HG03097 (cell line): ENCODE measurements at regions not wholly inside any gene's neighbourhood (a gene's known extent, or its start where the extent isn't known, plus 50 kb on each side); places are given as distances from the start of the nearest gene placed in this dataset.
"Not testable (repeated sequence)": the region's sequence is repeated elsewhere in the genome, so short reads cannot be mapped to it uniquely, and the experiment has no call there.

Experiments used
- ATAC-seq: cut with Tn5 transposase; IDR thresholded peaks from one replicate; pipeline ENCODE4 v1.9.1; 2021; ENCODE audit not compliant: unreplicated experiment, low FRiP score

DNA sequence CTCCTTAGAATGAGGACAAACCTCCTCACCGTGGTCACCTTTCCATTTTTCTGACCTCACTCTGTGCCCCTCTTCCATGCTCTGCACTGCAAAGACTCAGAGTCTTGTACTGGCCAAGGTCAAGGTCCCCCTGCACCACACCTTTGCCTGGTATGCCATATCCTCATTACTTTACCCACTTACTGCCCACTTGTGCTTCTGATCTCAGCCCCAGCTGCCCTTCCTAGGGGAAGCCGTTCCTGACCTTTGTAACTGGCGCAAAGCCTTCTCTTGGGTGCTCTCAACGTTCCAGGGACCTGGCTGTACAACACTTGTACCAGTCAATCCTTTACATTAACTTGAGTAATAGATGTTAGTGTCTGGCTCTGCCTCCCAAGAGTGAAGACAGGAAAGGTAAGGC, 256.0 kb downstream of the SV2B start:
- no peak for ATAC-seq

- no peak for ATAC-seq
Observed at GRCh38 chr15:91357011-91357410, 257.0 kb downstream of the SV2B start.

- ATAC-seq: no peak
Observed at GRCh38 chr15:91357486-91357885, 257.4 kb downstream of the SV2B start.

DNA sequence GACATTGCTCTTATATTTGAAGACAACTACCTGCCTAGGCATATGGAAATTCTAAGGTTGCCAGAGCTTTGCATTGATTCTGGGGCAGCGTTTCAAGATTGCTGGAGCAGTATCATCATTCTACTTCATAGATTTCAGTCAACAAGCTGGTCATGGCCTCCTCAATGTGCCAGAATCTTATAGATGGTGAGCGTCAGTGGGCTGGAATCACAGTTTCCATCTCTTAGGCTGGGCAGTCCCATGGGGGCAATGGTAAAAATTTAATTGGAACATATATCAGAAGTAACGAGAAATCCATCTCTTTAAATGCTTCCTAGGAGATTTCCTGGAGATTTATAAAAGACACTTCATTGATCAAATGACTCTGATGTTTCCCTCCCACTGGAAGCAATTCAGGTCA, 258.3 kb downstream of the SV2B start:
- ATAC-seq: no peak

DNA sequence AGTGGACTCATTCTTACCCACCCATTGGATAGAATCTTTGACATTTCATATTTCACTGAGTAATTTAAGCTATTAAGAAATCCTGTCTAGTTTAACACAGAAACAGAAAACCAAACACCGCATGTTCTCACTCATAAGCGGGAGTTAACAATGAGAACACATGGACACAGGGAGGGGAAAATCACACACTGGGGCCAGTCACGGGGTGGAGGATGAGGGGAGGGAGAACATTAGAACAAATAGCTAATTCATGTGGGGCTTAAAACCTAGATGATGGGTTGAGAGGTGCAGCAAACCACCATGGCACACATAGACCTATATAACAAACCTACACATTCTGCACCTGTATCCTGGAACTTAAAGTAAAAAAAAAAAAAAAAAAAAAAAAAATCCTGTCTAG, 261.6 kb downstream of the SV2B start:
- not testable (repeated sequence) for ATAC-seq

- no peak for ATAC-seq
Observed at GRCh38 chr15:91366111-91366510, 266.1 kb downstream of the SV2B start.

DNA sequence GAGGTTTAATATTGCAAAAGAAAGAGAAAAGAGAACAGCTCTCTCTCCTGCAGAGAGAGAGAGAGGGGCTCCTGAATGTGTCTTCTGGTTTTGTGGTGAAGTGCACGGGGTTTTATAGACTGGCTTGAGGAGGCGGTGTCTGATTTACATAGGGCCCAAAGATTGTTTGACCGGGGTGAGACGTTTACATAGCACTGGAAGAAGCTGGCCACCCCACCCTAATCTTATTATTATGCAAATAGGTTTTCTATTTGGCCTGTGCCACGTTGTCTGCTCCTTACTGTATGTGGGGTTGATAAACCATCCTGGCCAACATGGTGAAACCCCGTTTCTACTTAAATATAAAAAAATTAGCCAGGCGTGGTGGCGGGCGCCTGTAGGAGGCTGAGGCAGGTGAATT, 268.6 kb downstream of the SV2B start:
- ATAC-seq: no peak

DNA sequence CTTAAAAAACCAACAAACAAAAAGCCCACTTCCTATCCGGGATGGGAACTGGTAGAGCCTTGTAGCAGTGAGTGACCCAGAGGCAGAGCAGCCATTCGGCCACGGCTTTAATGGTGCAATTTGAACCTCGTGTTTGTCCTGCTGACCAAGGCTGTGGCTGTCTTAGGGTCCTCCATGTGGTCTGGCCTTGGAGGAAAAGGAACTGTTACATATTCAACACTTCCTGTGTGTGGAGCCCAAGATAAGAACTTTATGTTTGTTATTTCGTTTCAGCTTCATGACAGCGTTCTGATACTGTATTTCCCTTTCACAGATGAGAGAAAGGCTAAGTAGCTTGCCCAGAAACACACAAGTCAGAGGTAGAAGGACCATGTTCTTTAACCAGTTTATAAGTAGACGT, 269.8 kb downstream of the SV2B start:
- ATAC-seq: no peak

- ATAC-seq: not testable (repeated sequence)
Observed at GRCh38 chr15:91371345-91371744, 271.3 kb downstream of the SV2B start.

- no peak for ATAC-seq
Observed at GRCh38 chr15:91374336-91374735, 274.3 kb downstream of the SV2B start.

GRCh38 chr15:91376038-91376437, 276.0 kb downstream of the SV2B start:
- ATAC-seq: no peak

DNA sequence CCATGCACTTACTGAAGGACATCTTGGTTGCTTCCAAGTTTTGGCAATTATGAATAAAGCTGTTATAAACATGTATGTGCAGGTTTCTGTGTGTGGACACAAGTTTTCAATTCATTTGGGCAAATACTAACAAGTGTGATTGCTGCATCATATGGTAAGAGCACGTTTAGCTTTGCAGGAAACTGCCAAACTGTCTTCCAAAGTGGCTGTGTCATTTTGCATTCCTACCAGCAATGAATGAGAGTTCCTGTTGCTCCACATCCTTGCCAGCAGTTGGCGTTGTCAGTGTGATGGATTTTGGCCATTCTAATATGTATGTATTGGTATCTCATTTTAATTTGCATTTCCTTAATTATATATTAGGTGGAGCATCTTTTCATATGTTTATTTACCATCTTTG, 280.1 kb downstream of the SV2B start:
- ATAC-seq: no peak

GRCh38 chr15:91383532-91383931, 283.5 kb downstream of the SV2B start:
- no peak for ATAC-seq

DNA sequence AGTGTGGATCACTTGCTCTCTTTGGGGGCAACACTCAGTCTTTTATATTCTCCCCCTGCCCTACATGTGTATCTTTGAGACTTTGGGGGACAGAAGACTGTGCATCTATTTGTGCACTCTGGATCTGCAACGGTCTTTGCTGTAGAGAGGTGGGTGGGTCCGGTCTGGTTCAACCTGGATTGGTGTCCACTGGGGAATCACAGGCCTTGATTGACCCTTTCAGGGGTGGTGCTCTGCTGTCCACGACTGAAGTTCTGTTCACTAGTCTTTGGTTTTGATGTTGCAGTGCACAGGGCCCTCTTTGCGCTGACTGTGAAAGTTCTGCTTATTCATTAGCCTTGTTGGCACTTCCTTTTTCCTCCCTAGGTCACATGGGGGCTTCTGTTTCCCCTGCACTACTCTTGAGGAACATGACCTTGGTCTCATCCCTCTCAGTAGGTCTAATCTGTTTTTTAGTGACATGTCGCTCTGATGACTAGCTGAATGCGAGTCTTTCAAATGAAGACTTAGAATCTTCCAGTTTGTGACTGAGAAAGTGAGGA, 284.2 kb downstream of the SV2B start:
- no peak for ATAC-seq

DNA sequence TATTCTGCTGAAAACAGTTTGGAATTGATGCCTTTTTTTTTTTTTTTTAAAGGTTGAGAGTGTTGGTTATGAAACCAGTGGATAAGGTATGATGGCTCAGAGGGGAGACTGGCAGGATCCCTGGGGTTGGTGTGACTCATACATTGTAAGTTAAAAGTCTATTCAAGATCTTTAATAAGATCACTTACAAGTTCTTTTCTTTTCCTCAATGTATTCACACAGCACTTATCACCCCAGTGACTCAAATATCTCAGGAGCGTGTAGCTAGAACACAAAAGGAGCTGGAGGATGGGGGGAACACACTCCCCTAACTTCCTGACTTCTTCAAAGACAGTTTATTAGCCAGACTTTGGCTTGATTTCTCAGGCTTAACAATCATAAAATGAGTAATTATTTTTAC, 285.3 kb downstream of the SV2B start:
- no peak for ATAC-seq

DNA sequence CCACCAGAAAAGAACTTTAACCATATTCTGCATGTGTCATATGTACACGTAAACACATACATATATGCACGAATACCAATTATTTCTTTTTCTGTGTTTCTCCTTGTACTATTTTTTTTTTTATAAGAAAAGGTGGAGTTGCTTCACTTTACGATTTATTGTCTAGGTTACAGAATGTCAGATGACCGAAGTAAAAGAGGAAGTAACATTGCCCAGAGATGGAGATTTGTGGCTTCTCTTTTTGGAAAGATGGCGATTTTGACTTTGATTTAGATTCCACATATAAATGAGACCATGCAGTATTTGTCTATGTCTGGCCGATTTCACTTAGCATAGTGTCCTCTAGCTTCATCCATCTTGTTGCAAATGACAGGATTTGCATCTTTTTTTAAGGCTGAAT, 293.1 kb downstream of the SV2B start:
- ATAC-seq: no peak

GRCh38 chr15:91400481-91400880, 300.4 kb downstream of the SV2B start:
- no peak for ATAC-seq

DNA sequence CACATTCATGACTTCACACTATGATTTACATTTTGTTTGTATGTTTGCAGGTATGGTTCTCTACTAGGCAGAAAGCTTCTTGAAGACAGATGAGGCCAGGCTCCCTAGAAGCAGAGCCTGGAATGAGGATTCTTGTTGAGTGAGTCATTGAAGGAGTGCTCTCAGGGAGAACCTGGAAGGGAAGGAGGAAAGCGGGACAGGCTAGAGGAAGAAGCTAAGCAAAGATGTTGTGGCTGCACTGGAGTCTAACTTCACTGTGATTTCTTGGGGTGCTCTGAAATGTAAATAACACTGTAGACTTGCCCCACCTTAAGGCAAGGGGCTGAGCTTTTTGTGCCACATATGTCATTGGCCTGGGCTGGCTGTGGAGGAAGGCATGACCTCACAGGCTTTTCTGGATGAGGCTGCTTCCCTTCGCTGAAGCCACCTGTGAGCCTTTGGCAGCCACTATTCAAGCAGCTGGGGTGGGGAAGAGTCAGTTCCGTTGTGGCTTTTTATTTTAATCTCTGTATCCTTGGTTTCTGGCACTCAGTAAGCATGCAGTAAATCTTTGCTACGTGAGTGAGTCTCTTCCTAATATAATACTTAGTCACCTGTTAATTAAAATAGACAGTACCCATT, 307.3 kb downstream of the SV2B start:
- no peak for ATAC-seq

DNA sequence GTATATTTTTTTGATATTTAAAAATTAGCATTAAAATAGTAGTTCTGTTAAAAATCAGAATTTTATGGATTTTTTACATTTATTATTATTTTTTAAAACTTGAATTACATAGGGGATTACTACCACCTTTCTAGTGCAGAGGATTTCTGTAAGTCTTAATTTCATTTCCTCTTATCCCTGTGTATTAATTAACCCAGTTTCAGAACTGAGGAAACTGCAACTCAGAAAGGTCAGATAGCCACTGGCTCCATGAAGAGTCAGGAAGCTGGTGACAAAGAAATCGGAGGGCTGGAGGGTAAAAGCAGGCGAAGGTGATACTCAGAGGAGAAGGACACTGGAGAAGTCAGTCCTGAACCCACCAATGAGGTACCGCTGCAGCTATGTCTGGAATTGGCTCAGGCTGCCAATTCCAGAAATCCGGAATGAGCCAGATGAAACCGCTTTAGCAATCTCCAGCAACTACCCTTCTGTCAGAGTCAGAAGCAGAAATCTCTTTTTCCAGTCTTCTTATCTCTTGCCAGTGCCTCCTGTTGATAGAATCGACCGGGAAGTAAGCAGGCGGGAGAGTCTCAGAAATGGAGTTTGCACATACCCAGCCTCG, 308.5 kb downstream of the SV2B start:
- ATAC-seq: no peak

DNA sequence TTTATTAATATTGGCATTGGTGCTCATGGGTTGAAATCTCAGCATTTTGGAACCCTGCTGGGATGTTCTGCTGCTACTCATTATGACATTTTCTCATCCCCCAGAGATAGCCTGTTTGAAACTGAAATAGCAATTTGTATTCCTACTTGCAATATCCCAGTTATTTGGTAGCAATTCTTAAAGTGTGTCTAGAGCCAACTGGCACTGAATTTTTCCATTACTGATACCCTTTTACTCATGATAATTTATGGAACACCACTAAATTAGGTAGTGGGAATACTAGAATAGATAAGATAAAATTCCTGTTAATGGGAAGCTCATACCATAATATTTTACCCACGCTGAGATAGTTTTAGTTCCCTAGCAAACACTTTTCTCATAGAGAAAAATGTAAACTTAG, 309.3 kb downstream of the SV2B start:
- ATAC-seq: no peak

DNA sequence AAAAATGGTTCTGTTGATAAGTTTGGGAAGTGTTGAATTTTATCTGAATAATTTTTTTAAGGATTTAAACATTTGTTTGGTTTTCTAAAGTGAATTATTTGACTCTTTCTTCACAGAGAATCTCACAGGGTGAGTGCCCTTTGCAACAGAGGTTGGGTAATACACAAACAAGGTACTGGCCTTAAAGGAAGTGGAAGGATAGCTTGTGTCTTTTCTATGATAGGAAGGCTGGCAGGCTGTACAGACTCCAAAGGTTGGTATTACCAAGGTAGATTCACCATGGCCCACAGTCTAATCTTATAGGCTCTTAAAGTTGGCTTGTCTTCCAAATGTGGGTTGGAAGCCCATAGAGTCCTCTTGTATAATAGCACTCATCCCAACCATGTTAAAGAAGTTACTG, 311.5 kb downstream of the SV2B start:
- ATAC-seq: no peak

DNA sequence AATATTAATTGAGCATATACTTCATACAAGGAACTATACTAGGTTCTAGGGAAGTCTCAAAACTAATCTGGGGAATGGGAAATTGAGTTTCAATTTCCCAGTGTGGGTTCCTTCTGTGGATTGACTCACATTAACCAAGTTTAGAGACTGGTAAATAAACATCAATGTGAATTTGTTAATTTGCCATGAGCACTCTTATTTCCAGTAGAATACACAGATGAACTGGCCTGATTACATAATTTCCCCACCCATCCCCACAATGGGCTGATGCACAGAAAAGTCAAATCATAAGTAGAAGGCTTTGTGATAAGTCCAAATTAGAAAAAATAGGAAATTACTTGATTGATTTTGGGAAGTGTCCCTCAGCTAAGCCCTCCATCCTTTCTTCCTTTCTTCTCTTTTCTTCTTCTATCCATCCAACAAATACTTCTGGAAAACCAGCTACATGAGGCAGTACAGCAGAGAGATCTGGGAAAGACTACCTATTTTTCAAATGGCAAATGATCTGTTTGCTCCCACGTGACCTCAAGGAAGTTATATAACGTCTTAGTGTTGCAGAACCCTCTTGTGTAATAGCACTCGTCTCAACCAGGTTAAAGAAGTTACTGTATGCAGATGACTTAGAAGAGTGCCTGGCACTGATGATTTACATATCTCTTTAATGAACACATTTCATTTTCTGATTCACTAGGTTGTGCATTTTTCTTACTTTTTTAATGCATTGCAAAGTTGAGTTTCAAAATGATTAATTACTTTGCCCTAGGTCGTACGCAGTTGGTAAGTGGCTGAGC, 312.3 kb downstream of the SV2B start:
- no peak for ATAC-seq
